Heart right ventricle (tissue), 16 donors: ENCODE measurements at regions not wholly inside any gene's neighbourhood (a gene's known extent, or its start where the extent isn't known, plus 50 kb on each side); places are given as distances from the start of the nearest gene placed in this dataset.

ENCODE experiments used
- ATAC-seq, 8 donors: fragments of 200-7000 bp; cut with Tn5 transposase; one replicate each; pipeline ENCODE4 v1.9.1; 2020; ENCODE audit warnings: mild to moderate bottlenecking in 8 of 8, moderate library complexity in 8 of 8, moderate number of reproducible peaks in 1 of 8
- DNase-seq, 2 donors: peaks; one replicate each; pipeline ENCODE4 v3.0.0-alpha.2; 2020
- H3K27ac ChIP-seq, 10 donors: fragments of 200-600 bp; sonication (generic) in 2 of 10; one replicate each; pipeline versions ENCODE4 v1.5.0 to v1.8.0; 2020 to 2022; ENCODE audit warnings: mild to moderate bottlenecking in 3 of 10
- H3K27me3 ChIP-seq, 7 donors: fragments of 200-600 bp; one replicate each; pipeline ENCODE4 v1.8.0; 2021 to 2022; ENCODE audit warnings: mild to moderate bottlenecking in 2 of 7
- H3K36me3 ChIP-seq, 9 donors: fragments of 200-600 bp; sonication (generic) in 1 of 9; one replicate each; pipeline versions ENCODE4 v1.5.0 to v1.8.0; 2020 to 2022; ENCODE audit warnings: mild to moderate bottlenecking in 2 of 9
- H3K4me1 ChIP-seq, 9 donors: fragments of 200-600 bp; sonication (generic) in 1 of 9; one replicate each; pipeline versions ENCODE4 v1.5.0 to v1.8.0; 2020 to 2022; ENCODE audit warnings: mild to moderate bottlenecking in 4 of 9
- H3K4me3 ChIP-seq, 10 donors: fragments of 200-600 bp; sonication (generic) in 2 of 10; one replicate each; pipeline versions ENCODE4 v1.5.0 to v1.8.0; 2020 to 2022; ENCODE audit warnings: mild to moderate bottlenecking in 7 of 10, moderate library complexity in 2 of 10
- H3K9me3 ChIP-seq, 11 donors: fragments of 200-600 bp in 10 of 11; sonication (generic) in 2 of 11; one replicate each; pipeline versions ENCODE4 v1.5.0 to v1.8.0; 2013 to 2022; ENCODE audit warnings: mild to moderate bottlenecking in 2 of 11, control low read depth in 1 of 11, moderate library complexity in 1 of 11
- WGBS, 2 donors: extraction: QIAGEN DNeasy Blood & Tissue Kit; methylation state at CpG; one replicate each; pipeline ENCODE4 v1.1.7; 2013; ENCODE audit warnings: inconsistent platforms in 1 of 2; 5-methylcytosine and 5-hydroxymethylcytosine counted together
- intact Hi-C, 10 donors: fragments of 100-400 bp; cut with DNase I; formaldehyde crosslinking; loops; one replicate each; pipeline versions ENCODE4 v1.11.1 to v1.14.2; 2022
- TF ChIP-seq, protein P1 (sequence below), 9 donors: fragments of 200-600 bp; sonication (generic) in 2 of 9; IDR thresholded peaks; one replicate each; pipeline versions ENCODE4 v1.5.0 to v1.8.0; 2021 to 2022; ENCODE audit warnings: antibody characterized with exemption in 9 of 9, mild to moderate bottlenecking in 5 of 9, moderate library complexity in 1 of 9
- donor health status: Arrhythmogenic right ventricular cardiomyopathy.
- donor health status: ischemic (EF 13 %, LVEDD 7.1; RV severe dilation, severe dysfunction).
- donor health status: healthy with polysubstance abuse.
- donor health status: DM: no; HTN: yes; CAD: no.
- donor health status: DM: no; HTN: no; CAD: no.
- donor health status: ischemic (EF 25% LVEDD 6.9; RV normal size, moderate dysfunction).
- donor health status: ischemic (EF 25% LVEDD 5.7; RV mildly dilated, moderate dysfunction).
- donor health status: healthy.
- donor health status: DM: yes; HTN: yes; CAD: no.
- donor health status: Ischemic cardiomyopathy.
- donor health status: ischemic (EF 35%, LVEDD 5.7; RV mildly dilated, moderate dysfunction).
- donor health status: nonischemic (EF 11% LVEDD 7.7; RV severe dilation, severe dysfunction).
- donor health status: DM: yes; HTN: yes; CAD: no.
- donor health status: PGD.
- donor health status: ischemic (EF 29% LVEDD 5.4; RV normal size, mild dysfunction).
- donor health status: nonischemic (EF 23%, LVEDD 6.1; RV moderate dilation, normal function).

DNA sequence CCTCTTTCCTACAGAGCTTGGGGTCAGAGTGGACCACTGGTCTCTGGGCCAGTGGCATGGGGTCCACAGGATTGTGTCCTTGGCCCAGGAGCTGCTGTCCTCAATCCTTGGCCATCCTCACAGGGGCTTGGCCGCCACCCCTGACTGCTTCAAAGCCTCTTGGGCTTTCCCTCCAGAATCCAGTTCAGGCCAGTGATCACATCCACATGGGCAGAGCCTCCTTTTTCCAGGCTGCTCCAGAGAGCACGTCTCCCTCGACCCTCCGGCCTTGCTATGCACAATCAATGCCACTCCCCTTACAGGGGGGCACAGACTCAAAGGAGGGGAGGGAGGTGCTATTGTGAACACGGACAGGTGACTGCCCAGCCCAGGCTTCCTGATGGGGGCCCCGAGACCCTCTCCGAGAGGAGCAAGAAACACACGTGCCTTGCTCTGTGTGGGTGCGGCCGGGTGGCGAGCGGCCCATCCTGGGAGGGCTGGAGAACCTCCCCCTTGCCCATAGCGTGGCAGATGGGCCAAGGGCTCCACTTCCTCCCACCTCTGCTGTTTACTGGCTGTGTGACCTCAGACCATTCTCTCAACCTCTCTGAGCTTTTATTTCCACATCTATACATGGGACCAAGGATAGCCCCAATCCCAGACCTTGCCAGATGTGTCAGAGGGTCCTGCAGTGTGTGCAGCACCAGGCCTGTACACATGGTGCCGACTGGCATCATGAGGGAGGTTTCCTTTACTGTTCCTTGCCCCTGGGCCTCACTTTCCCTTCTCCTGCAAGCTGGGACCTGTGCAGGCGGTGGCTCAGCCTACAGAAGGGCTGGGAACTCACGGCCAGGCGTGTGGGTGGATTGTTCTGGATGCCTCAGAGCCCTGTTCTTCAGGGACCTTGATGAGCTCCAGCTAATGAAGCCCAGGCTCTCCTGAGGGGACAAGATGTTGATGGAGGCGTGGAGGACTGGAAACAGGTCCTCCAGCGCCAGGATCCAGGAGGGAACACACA lies 229.0 kb upstream of the GSE1 start:
- DNase-seq, result peak in 1 of 2 donors; percentile 10
- ATAC-seq, result peak in 1 of 8 donors; percentile 22
- TF ChIP-seq, protein P1, sequence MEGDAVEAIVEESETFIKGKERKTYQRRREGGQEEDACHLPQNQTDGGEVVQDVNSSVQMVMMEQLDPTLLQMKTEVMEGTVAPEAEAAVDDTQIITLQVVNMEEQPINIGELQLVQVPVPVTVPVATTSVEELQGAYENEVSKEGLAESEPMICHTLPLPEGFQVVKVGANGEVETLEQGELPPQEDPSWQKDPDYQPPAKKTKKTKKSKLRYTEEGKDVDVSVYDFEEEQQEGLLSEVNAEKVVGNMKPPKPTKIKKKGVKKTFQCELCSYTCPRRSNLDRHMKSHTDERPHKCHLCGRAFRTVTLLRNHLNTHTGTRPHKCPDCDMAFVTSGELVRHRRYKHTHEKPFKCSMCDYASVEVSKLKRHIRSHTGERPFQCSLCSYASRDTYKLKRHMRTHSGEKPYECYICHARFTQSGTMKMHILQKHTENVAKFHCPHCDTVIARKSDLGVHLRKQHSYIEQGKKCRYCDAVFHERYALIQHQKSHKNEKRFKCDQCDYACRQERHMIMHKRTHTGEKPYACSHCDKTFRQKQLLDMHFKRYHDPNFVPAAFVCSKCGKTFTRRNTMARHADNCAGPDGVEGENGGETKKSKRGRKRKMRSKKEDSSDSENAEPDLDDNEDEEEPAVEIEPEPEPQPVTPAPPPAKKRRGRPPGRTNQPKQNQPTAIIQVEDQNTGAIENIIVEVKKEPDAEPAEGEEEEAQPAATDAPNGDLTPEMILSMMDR (IDR thresholded peaks at IDR 0.05), result no peak
- intact Hi-C loops, result no loop called here
- no peaks in the 10 kb centered on the region for H3K36me3 ChIP-seq
- H3K9me3 ChIP-seq, result no peaks in the 10 kb centered on the region
- H3K4me1 ChIP-seq, result peaks cover 4 to 32% (median 24%) of the 10 kb centered on the region in 9 donors
- no peak overlapping the region for H3K27ac ChIP-seq
- 89 to 95% methylated on average over 19 of the region's 19 CpGs for WGBS, 2 donors
- no peaks in the 10 kb centered on the region for H3K27me3 ChIP-seq
- no peak overlapping the region for H3K4me3 ChIP-seq

GRCh38 chr16:85384833-85385462 lies 228.2 kb upstream of the GSE1 start:
- TF ChIP-seq, protein P1 (IDR thresholded peaks at IDR 0.05), result no peak
- Histone ChIP-seq H3K27ac (no peak overlapping the region), H3K9me3 (no peaks in the 10 kb centered on the region), H3K27me3 (no peaks in the 10 kb centered on the region), H3K36me3 (no peaks in the 10 kb centered on the region), H3K4me3 (no peak overlapping the region), H3K4me1 (peaks cover 4 to 23% (median 20%) of the 10 kb centered on the region in 9 donors)
- intact Hi-C loops, result no loop called here
- 91 to 92% methylated on average over 20 of the region's 20 CpGs for WGBS, 2 donors
- DNase-seq, result peak in 1 of 2 donors; percentile 7
- peak in 1 of 8 donors; percentile 2 for ATAC-seq

DNA sequence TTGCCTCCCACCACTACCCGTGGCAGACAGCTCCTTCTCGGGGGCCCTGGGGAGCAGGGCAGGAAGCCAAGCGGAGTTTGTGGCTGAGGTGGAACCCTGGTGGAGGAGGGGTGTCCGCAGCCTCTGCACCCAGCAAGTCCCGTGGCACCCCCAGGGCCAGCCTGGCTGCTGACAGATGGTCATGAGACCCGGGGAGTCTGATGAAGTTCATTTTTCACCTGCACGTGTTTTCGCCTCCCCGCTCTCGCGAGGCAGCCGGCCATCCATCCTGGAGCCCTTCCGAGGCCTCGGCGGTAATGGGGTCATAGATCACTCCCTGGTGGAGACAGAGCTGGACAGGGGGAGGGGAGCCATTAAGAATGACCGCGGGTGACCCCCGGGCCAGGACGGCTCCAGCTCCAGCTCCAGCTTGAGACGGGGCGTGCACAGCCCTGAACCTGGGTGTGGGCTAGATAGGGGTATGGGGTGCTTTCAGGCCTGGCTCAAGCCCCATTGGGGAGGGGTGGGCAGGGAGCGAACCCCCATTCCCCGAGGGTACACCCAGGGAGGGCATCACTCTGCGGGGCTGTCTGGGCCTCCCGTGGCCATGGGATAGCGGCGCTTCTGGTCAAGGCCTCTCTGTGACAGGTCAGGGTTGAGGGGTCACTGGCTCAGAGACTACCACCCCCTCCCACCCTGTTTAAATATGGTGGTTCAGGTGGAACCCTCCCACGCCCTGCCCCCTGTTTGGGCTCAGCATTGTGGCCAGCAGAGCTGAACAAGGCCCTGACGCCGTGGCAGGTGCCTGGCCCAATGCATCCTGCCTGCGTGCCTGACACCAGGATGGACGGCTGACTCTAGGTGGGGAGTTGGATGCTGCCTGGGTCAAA lies 227.4 kb upstream of the GSE1 start:
- ATAC-seq, result no peak
- peaks cover 4 to 28% (median 17%) of the 10 kb centered on the region in 9 donors for H3K4me1 ChIP-seq
- no peak overlapping the region for H3K4me3 ChIP-seq
- H3K9me3 ChIP-seq, result no peaks in the 10 kb centered on the region
- no peak overlapping the region for H3K27ac ChIP-seq
- no peaks in the 10 kb centered on the region for H3K36me3 ChIP-seq
- no peaks in the 10 kb centered on the region for H3K27me3 ChIP-seq
- peak in 1 of 2 donors; percentile 15 for DNase-seq
- TF ChIP-seq, protein P1 (IDR thresholded peaks at IDR 0.05), result no peak
- intact Hi-C loops, result no loop called here
- WGBS, 2 donors, result 81 to 86% methylated on average over 32 of the region's 32 CpGs
